ENCODE measurements at regions not wholly inside any gene's neighbourhood (a gene's known extent, or its start where the extent isn't known, plus 50 kb on each side); places are given as distances from the start of the nearest gene placed in this dataset.

DNA sequence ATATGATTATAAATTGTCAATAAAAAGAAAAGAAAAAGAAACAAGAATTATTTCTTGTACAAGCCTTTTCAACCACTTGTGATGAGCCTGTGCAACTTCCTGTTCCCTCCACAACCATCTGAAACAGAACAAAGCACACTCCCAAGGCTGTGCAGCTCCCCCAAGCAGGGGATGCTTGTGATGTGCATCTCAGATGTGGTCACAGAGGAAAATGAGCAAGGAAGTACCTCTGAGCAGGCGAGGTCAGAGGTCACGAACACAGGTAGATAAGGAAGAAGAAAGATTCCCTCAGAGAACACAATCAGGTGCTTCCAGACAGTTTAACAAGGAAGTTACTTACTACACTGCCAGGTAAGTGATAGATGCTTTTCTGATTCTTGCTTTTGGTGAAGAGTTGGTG lies 274.8 kb upstream of the SLC39A10 start (continued):
- TF ChIP-seq, protein P1, sequence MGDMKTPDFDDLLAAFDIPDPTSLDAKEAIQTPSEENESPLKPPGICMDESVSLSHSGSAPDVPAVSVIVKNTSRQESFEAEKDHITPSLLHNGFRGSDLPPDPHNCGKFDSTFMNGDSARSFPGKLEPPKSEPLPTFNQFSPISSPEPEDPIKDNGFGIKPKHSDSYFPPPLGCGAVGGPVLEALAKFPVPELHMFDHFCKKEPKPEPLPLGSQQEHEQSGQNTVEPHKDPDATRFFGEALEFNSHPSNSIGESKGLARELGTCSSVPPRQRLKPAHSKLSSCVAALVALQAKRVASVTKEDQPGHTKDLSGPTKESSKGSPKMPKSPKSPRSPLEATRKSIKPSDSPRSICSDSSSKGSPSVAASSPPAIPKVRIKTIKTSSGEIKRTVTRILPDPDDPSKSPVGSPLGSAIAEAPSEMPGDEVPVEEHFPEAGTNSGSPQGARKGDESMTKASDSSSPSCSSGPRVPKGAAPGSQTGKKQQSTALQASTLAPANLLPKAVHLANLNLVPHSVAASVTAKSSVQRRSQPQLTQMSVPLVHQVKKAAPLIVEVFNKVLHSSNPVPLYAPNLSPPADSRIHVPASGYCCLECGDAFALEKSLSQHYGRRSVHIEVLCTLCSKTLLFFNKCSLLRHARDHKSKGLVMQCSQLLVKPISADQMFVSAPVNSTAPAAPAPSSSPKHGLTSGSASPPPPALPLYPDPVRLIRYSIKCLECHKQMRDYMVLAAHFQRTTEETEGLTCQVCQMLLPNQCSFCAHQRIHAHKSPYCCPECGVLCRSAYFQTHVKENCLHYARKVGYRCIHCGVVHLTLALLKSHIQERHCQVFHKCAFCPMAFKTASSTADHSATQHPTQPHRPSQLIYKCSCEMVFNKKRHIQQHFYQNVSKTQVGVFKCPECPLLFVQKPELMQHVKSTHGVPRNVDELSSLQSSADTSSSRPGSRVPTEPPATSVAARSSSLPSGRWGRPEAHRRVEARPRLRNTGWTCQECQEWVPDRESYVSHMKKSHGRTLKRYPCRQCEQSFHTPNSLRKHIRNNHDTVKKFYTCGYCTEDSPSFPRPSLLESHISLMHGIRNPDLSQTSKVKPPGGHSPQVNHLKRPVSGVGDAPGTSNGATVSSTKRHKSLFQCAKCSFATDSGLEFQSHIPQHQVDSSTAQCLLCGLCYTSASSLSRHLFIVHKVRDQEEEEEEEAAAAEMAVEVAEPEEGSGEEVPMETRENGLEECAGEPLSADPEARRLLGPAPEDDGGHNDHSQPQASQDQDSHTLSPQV (IDR thresholded peaks at IDR 0.05), result no peak

DNA sequence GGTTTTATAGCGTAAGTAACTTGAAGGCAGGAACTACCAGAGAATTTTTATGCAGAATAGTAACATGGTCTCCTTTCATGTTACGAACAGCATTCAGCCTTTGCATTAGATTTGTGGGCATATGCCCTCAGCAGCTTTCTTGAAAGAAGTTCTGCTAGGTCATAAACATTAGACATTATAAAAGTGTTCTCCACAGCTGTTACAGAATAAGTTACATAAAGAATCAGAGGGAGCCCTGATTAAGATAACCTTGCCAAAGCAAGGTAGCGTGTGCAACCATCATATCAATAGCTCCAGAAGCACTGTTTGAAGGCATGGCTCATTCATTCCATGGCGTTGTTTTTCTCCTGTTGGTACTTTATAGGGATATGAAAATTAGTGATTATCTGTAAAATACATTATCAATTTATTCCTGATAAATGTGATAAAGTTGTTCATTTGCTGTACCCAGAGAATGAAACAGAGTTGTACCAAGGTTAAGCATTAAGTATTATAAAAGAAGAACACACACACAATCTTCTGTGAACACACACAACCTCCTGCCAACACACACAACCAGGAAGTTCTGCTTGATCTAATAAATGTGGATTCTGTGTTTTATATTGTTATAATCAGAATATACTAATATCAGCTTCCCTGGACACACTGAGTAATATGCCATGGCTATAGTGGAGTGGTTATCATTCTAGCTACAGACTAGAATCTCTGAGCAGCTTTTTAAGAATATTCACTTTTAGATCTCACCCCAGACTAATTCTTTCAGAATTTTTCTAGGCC lies 286.7 kb upstream of the SLC39A10 start:
- FAIRE-seq (no peak), DNase-seq (ENCODE audit: low read depth, low spot score) (no peak), ATAC-seq (no peak)
- Histone ChIP-seq H3K9me3 (replicated peaks; ENCODE audit: control insufficient read depth, insufficient read depth, low read length) (no peaks in the 10 kb centered on the region), H3K4me1 (ENCODE audit: control insufficient read depth, insufficient read depth, low read length) (no peaks in the 10 kb centered on the region), H3K9ac (ENCODE audit: control insufficient read depth, insufficient read depth, low read length) (no peak overlapping the region), H3K79me2 (ENCODE audit: control insufficient read depth, insufficient read depth, low read length) (no peaks in the 10 kb centered on the region), H3K4me2 (ENCODE audit: control insufficient read depth, insufficient read depth) (no peak overlapping the region), H3K36me3 (ENCODE audit: control insufficient read depth in 2 of 2, insufficient read depth in 2 of 2, low read length in 1 of 2) (no peaks in the 10 kb centered on the region), H2AFZ (ENCODE audit: control insufficient read depth, low read depth, low read length) (no peak overlapping the region), H3K4me3 (no peak overlapping the region), H4K20me1 (ENCODE audit: control insufficient read depth, insufficient read depth) (no peaks in the 10 kb centered on the region), H3K27ac (ENCODE audit: control insufficient read depth, insufficient read depth) (no peak overlapping the region), H3K27me3 (replicated peaks in 1 of 2; ENCODE audit: control insufficient read depth in 2 of 2, insufficient read depth in 2 of 2, low read length in 1 of 2) (no peaks in the 10 kb centered on the region)
- in situ Hi-C loops (cut with MboI), result no loop called here
- BruUV-seq (replicated peaks), result no TSS peak
- 25% methylated on average over 4 of the region's 4 CpGs for WGBS (ENCODE audit: insufficient coverage, insufficient replicate concordance, low lambda C conversion rate, missing lambda C conversion rate)
- ChIA-PET RAD21 (ENCODE audit: unreplicated experiment) (no interaction called here), CTCF (interaction anchor here (0.8 to 1.8 kb wide), 2 partner anchors 10 to 16 kb away, joined by 3 to 4 read pairs; no protein-coding TSS in a partner anchor), SMC1A (ENCODE audit: uncharacterized antibody, unreplicated experiment) (interaction anchor here (1.0 to 2.5 kb wide), 3 partner anchors 10 to 15 kb away, joined by 4 to 7 read pairs (median 5); no protein-coding TSS in a partner anchor), POLR2A (no interaction called here)
- intact Hi-C loops (cut with micrococcal nuclease; ENCODE audit: unreplicated experiment), result no loop called here
- TF ChIP-seq, protein P2, sequence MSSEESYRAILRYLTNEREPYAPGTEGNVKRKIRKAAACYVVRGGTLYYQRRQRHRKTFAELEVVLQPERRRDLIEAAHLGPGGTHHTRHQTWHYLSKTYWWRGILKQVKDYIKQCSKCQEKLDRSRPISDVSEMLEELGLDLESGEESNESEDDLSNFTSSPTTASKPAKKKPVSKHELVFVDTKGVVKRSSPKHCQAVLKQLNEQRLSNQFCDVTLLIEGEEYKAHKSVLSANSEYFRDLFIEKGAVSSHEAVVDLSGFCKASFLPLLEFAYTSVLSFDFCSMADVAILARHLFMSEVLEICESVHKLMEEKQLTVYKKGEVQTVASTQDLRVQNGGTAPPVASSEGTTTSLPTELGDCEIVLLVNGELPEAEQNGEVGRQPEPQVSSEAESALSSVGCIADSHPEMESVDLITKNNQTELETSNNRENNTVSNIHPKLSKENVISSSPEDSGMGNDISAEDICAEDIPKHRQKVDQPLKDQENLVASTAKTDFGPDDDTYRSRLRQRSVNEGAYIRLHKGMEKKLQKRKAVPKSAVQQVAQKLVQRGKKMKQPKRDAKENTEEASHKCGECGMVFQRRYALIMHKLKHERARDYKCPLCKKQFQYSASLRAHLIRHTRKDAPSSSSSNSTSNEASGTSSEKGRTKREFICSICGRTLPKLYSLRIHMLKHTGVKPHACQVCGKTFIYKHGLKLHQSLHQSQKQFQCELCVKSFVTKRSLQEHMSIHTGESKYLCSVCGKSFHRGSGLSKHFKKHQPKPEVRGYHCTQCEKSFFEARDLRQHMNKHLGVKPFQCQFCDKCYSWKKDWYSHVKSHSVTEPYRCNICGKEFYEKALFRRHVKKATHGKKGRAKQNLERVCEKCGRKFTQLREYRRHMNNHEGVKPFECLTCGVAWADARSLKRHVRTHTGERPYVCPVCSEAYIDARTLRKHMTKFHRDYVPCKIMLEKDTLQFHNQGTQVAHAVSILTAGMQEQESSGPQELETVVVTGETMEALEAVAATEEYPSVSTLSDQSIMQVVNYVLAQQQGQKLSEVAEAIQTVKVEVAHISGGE (CRISPR knock-in tag; IDR thresholded peaks at IDR 0.05), result no peak
- TF ChIP-seq ETV6 (conservative IDR thresholded peaks at IDR 0.05 in 1 of 2, IDR thresholded peaks at IDR 0.05 in 1 of 2; ENCODE audit: borderline replicate concordance in 1 of 2, low read depth in 1 of 2) (no peak), NFIC (IDR thresholded peaks at IDR 0.05; ENCODE audit: low read depth, low read length) (no peak), SMC3 (IDR thresholded peaks at IDR 0.05; ENCODE audit: borderline replicate concordance, low read length) (no peak), CEBPB (IDR thresholded peaks at IDR 0.05; ENCODE audit: borderline replicate concordance in 1 of 2, low read depth in 2 of 2, low read length in 2 of 2) (no peak)
- TF ChIP-seq, protein P3, sequence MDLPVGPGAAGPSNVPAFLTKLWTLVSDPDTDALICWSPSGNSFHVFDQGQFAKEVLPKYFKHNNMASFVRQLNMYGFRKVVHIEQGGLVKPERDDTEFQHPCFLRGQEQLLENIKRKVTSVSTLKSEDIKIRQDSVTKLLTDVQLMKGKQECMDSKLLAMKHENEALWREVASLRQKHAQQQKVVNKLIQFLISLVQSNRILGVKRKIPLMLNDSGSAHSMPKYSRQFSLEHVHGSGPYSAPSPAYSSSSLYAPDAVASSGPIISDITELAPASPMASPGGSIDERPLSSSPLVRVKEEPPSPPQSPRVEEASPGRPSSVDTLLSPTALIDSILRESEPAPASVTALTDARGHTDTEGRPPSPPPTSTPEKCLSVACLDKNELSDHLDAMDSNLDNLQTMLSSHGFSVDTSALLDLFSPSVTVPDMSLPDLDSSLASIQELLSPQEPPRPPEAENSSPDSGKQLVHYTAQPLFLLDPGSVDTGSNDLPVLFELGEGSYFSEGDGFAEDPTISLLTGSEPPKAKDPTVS (IDR thresholded peaks at IDR 0.05; ENCODE audit: low read depth, low read length), result no peak
- TF ChIP-seq, protein P4, sequence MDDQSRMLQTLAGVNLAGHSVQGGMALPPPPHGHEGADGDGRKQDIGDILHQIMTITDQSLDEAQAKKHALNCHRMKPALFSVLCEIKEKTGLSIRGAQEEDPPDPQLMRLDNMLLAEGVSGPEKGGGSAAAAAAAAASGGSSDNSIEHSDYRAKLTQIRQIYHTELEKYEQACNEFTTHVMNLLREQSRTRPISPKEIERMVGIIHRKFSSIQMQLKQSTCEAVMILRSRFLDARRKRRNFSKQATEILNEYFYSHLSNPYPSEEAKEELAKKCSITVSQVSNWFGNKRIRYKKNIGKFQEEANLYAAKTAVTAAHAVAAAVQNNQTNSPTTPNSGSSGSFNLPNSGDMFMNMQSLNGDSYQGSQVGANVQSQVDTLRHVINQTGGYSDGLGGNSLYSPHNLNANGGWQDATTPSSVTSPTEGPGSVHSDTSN (IDR thresholded peaks at IDR 0.05; ENCODE audit: insufficient replicate concordance, low read depth, low read length), result no peak

Measured in GM12878 (cell line).